CD4-positive, CD25-positive, alpha-beta regulatory T cell (primary cell): ENCODE measurements at regions not wholly inside any gene's neighbourhood (a gene's known extent, or its start where the extent isn't known, plus 50 kb on each side); places are given as distances from the start of the nearest gene placed in this dataset.

Experiments used
- ATAC-seq, 2 donors: fragments of 150-1000 bp; cut with Tn5 transposase; one replicate each; pipeline ENCODE4 v1.10.0; 2021; ENCODE audit warnings: low read depth in 2 of 2, moderate number of reproducible peaks in 2 of 2, moderate library complexity in 1 of 2
- DNase-seq, 3 donors: peaks; one replicate each; pipeline versions ENCODE4 v3.0.0 to v3.0.0-alpha.2; 2012 to 2022; ENCODE audit warnings: mixed read lengths in 1 of 3
- H3K27ac ChIP-seq: one replicate; pipeline ENCODE4 v1.7.0; 2013; ENCODE audit warnings: mild to moderate bottlenecking, low read length; ENCODE audit not compliant: insufficient read depth, poor library complexity, severe bottlenecking
- H3K27me3 ChIP-seq: one replicate; pipeline ENCODE4 v1.7.0; 2013; ENCODE audit warnings: low read length; ENCODE audit not compliant: control insufficient read depth, insufficient read depth
- H3K36me3 ChIP-seq: one replicate; pipeline ENCODE4 v1.7.0; 2013; ENCODE audit warnings: mild to moderate bottlenecking, low read length, moderate library complexity; ENCODE audit not compliant: control insufficient read depth, insufficient read depth
- H3K4me1 ChIP-seq: 2 replicates; pipeline ENCODE4 v1.7.0; 2013; ENCODE audit warnings: mild to moderate bottlenecking, low read length; ENCODE audit not compliant: insufficient read depth, control insufficient read depth, poor library complexity, severe bottlenecking
- H3K4me3 ChIP-seq: one replicate; pipeline ENCODE4 v1.7.0; 2013; ENCODE audit warnings: low read depth, mild to moderate bottlenecking, low read length, moderate library complexity
- H3K9me3 ChIP-seq, 2 experiments: 1 replicate in 1 of 2; 2 replicates in 1 of 2; pipeline ENCODE4 v1.7.0; 2013; ENCODE audit warnings: low read length in 2 of 2, mild to moderate bottlenecking in 1 of 2, moderate library complexity in 1 of 2; ENCODE audit not compliant: control insufficient read depth in 2 of 2
- H3K27ac Mint-ChIP-seq, 3 donors: one replicate each; pipeline ENCODE4 v1.8.0; 2020 to 2022; ENCODE audit warnings: mild to moderate bottlenecking in 3 of 3, mixed read lengths in 3 of 3, moderate library complexity in 2 of 3
- H3K27me3 Mint-ChIP-seq: one replicate; pipeline ENCODE4 v1.8.0; 2022; ENCODE audit warnings: mild to moderate bottlenecking, mixed read lengths
- H3K36me3 Mint-ChIP-seq: one replicate; pipeline ENCODE4 v1.8.0; 2020; ENCODE audit warnings: mixed read lengths
- H3K4me1 Mint-ChIP-seq, 4 donors: one replicate each; pipeline ENCODE4 v1.8.0; 2020 to 2022; ENCODE audit warnings: mixed read lengths in 4 of 4, mild to moderate bottlenecking in 1 of 4
- H3K4me3 Mint-ChIP-seq, 4 donors: one replicate each; pipeline ENCODE4 v1.8.0; 2020 to 2022; ENCODE audit warnings: mild to moderate bottlenecking in 4 of 4, mixed read lengths in 4 of 4, moderate library complexity in 3 of 4
- H3K9me3 Mint-ChIP-seq, 7 donors: one replicate each; pipeline ENCODE4 v1.8.0; 2020 to 2022; ENCODE audit warnings: mixed read lengths in 7 of 7, mild to moderate bottlenecking in 3 of 7, moderate library complexity in 2 of 7

- H3K27me3 Mint-ChIP-seq = peaks cover 5% of the 10 kb centered on the region
- no peak overlapping the region for H3K27ac ChIP-seq
- H3K4me3 Mint-ChIP-seq = no peak overlapping the region
- ATAC-seq = no peak
- no peaks in the 10 kb centered on the region for H3K36me3 Mint-ChIP-seq
- H3K4me1 ChIP-seq = no peaks in the 10 kb centered on the region
- H3K4me3 ChIP-seq = no peak overlapping the region
- H3K4me1 Mint-ChIP-seq = no peaks in the 10 kb centered on the region
- DNase-seq = no peak
- H3K27me3 ChIP-seq = no peaks in the 10 kb centered on the region
- H3K36me3 ChIP-seq = no peaks in the 10 kb centered on the region
- peaks cover 0 to 4% (median 0%) of the 10 kb centered on the region in 7 donors for H3K9me3 Mint-ChIP-seq
- H3K9me3 ChIP-seq = no peaks in the 10 kb centered on the region
- H3K27ac Mint-ChIP-seq = no peak overlapping the region
These were observed 112.4 kb upstream of the PFN2 start for GRCh38 chr3:150082898-150083654.

- H3K27me3 ChIP-seq = peaks cover 3% of the 10 kb centered on the region
- Mint-ChIP-seq H3K4me3 (no peak overlapping the region), H3K36me3 (no peaks in the 10 kb centered on the region), H3K27ac (no peak overlapping the region), H3K27me3 (peaks cover 5% of the 10 kb centered on the region), H3K4me1 (no peaks in the 10 kb centered on the region), H3K9me3 (peaks cover 0 to 4% (median 0%) of the 10 kb centered on the region in 7 donors)
- DNase-seq (no peak), ATAC-seq (no peak)
- no peaks in the 10 kb centered on the region for H3K4me1 ChIP-seq
- H3K36me3 ChIP-seq = no peaks in the 10 kb centered on the region
- H3K4me3 ChIP-seq = no peak overlapping the region
- peaks cover 0 to 4% of the 10 kb centered on the region in 2 experiments for H3K9me3 ChIP-seq
- H3K27ac ChIP-seq = no peak overlapping the region
These were observed 110.4 kb upstream of the PFN2 start for GRCh38 chr3:150081084-150081483.

GRCh38 chr3:150080058-150080730 is 109.5 kb upstream of the PFN2 start:
- no peaks in the 10 kb centered on the region for H3K4me1 ChIP-seq
- no peaks in the 10 kb centered on the region for H3K36me3 Mint-ChIP-seq

GRCh38 chr3:150079029-150079739 is 108.5 kb upstream of the PFN2 start:
- Histone ChIP-seq H3K27me3 (peaks cover 3% of the 10 kb centered on the region), H3K27ac (no peak overlapping the region), H3K36me3 (no peaks in the 10 kb centered on the region), H3K4me1 (no peaks in the 10 kb centered on the region), H3K4me3 (no peak overlapping the region), H3K9me3 (peaks cover 0 to 4% of the 10 kb centered on the region in 2 experiments)
- DNase-seq (no peak), ATAC-seq (no peak)
- Mint-ChIP-seq H3K4me3 (no peak overlapping the region), H3K27me3 (peaks cover 5% of the 10 kb centered on the region), H3K4me1 (no peaks in the 10 kb centered on the region), H3K36me3 (no peaks in the 10 kb centered on the region), H3K9me3 (peaks cover 0 to 6% (median 2%) of the 10 kb centered on the region in 7 donors), H3K27ac (no peak overlapping the region)

More at GRCh38 chr3:150080058-150080730, 109.5 kb upstream of the PFN2 start:
- Mint-ChIP-seq H3K27ac (no peak overlapping the region), H3K4me1 (no peaks in the 10 kb centered on the region), H3K9me3 (peaks cover 0 to 6% (median 0%) of the 10 kb centered on the region in 7 donors), H3K4me3 (no peak overlapping the region), H3K27me3 (peaks cover 5% of the 10 kb centered on the region)
- H3K36me3 ChIP-seq = no peaks in the 10 kb centered on the region
- peaks cover 0 to 4% of the 10 kb centered on the region in 2 experiments for H3K9me3 ChIP-seq
- ATAC-seq (no peak), DNase-seq (no peak)
- H3K27me3 ChIP-seq = peaks cover 3% of the 10 kb centered on the region
- no peak overlapping the region for H3K27ac ChIP-seq
- no peak overlapping the region for H3K4me3 ChIP-seq

- no peak overlapping the region for H3K4me3 ChIP-seq
- Mint-ChIP-seq H3K36me3 (no peaks in the 10 kb centered on the region), H3K9me3 (peaks cover 0 to 6% (median 3%) of the 10 kb centered on the region in 7 donors), H3K27me3 (peaks cover 5% of the 10 kb centered on the region), H3K4me3 (no peak overlapping the region), H3K4me1 (no peaks in the 10 kb centered on the region), H3K27ac (no peak overlapping the region)
- peaks cover 3% of the 10 kb centered on the region for H3K27me3 ChIP-seq
- DNase-seq (no peak), ATAC-seq (no peak)
- H3K27ac ChIP-seq = no peak overlapping the region
- no peaks in the 10 kb centered on the region for H3K36me3 ChIP-seq
- H3K9me3 ChIP-seq = peaks cover 0 to 4% of the 10 kb centered on the region in 2 experiments
- H3K4me1 ChIP-seq = no peaks in the 10 kb centered on the region
These were observed 107.0 kb upstream of the PFN2 start for GRCh38 chr3:150077581-150078247.

DNA sequence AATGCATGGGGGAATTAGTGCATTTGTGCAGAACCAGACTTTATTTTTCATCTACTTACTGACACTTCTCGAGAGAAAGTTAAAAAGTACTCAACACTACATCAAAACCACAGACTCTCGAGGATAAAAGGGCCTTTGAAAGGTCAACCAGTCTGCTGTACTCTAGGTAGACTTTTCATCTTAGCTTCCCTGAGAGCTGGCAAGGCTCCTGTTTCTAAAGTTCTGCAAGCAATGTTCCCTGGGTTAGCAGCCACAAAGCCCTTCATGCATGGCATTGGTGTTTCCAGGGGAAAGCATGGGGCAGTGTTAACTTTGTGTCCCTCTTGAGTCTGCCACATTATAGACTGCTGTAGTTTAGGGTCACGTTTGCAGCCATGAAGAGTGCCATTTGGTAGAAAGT is 106.4 kb upstream of the PFN2 start:
- Mint-ChIP-seq H3K27me3 (peaks cover 2% of the 10 kb centered on the region), H3K36me3 (no peaks in the 10 kb centered on the region), H3K9me3 (peaks cover 0 to 6% (median 3%) of the 10 kb centered on the region in 7 donors), H3K4me1 (no peaks in the 10 kb centered on the region), H3K4me3 (no peak overlapping the region), H3K27ac (no peak overlapping the region)
- Histone ChIP-seq H3K4me1 (no peaks in the 10 kb centered on the region), H3K9me3 (peaks cover 0 to 4% of the 10 kb centered on the region in 2 experiments), H3K27ac (no peak overlapping the region), H3K27me3 (peaks cover 3% of the 10 kb centered on the region), H3K36me3 (no peaks in the 10 kb centered on the region), H3K4me3 (no peak overlapping the region)
- ATAC-seq = no peak
- no peak for DNase-seq

DNA sequence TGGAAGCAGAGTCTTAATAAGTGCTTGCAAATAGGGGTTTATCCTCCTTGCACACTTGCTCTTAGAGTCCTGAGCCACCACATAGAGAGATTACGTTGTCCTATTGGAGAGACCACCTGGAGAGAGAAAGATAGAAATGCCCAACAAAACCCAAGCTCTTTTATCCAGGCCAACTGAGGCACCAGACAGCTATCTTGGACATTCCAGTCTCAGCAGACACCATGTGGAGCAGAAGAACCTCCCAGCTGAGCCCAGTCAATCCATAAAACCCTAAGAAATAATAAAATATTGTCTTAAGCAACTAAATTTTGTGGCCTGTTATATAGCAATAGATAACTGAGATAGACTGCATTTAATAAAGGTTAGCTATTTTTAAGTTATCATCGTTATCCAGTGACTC is 105.7 kb upstream of the PFN2 start:
- Histone ChIP-seq H3K27me3 (peaks cover 3% of the 10 kb centered on the region), H3K9me3 (peaks cover 0 to 4% of the 10 kb centered on the region in 2 experiments), H3K36me3 (no peaks in the 10 kb centered on the region), H3K4me1 (no peaks in the 10 kb centered on the region), H3K27ac (no peak overlapping the region), H3K4me3 (no peak overlapping the region)
- DNase-seq (no peak), ATAC-seq (no peak)
- Mint-ChIP-seq H3K27me3 (no peaks in the 10 kb centered on the region), H3K4me1 (no peaks in the 10 kb centered on the region), H3K27ac (no peak overlapping the region), H3K36me3 (no peaks in the 10 kb centered on the region), H3K4me3 (no peak overlapping the region), H3K9me3 (peaks cover 0 to 6% (median 3%) of the 10 kb centered on the region in 7 donors)
